ENCODE measurements at regions not wholly inside any gene's neighbourhood (a gene's known extent, or its start where the extent isn't known, plus 50 kb on each side); places are given as distances from the start of the nearest gene placed in this dataset.

DNA sequence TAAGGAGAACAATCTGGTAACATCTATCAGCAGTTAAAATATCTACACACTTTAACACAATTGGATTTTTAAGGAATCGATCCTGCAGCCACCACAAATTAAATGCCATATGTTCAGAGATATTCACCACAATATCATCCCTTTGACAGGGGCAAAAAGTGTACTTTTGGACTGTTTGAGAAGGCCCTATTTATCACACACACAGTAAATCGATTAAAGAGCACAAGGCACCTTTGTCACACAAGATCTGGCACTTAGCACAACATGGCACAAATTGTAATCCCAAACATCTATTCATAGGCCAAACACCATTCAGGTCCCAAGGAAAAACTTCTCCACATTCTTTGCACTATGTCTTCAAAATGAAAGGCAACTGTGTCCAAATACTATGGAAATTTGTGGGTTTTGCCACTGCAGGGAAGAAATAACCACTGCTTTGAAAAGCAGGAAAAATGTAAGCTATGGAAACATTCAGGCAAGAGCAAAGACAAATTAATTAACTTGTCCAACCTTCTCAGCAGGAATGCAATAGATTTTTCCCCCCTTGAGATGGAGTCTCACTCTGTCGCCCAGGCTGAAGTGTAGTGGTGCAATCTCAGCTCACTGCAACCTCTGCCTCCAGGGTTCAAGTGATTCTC lies 282.5 kb upstream of the TMPO start:
- no peak overlapping the region for H3K4me3 ChIP-seq (ENCODE audit: low read depth, low read length, poor library complexity, severe bottlenecking)
- 0 out of 2 replicates have a peak, but pooled peaks cover 4% of the 10 kb centered on the region for H3K9me3 ChIP-seq (ENCODE audit: low read length)
- H3K79me2 ChIP-seq (ENCODE audit: insufficient read depth, low read depth, low read length), result no peaks in the 10 kb centered on the region
- peaks cover 17% of the 10 kb centered on the region for H3K4me1 ChIP-seq (ENCODE audit: insufficient read depth, low read length, poor library complexity, severe bottlenecking)
- no peaks in the 10 kb centered on the region for H3K9me2 ChIP-seq (ENCODE audit: insufficient read depth, low read length)
- intact Hi-C loops (cut with micrococcal nuclease; ENCODE audit: unreplicated experiment), result no loop called here
- H2AFZ ChIP-seq (ENCODE audit: low read length), result peak overlapping the region; percentile 46; the same call in 1 of the 2 replicates
- H3K27ac ChIP-seq (ENCODE audit: low read depth, low read length, poor library complexity, severe bottlenecking), result no peak overlapping the region
- POLR2A ChIA-PET, result interaction anchor here (0.6 to 2.1 kb wide), 3 partner anchors 9 to 41 kb away, joined by 3 to 6 read pairs (median 3); no protein-coding TSS in a partner anchor
- no TSS peak for BruUV-seq (replicated peaks)
- no peak overlapping the region for H3K4me2 ChIP-seq (ENCODE audit: low read length)
- CTCF ChIA-PET (ENCODE audit: unreplicated experiment), result no interaction called here
- no peak for DNase-seq (ENCODE audit: low spot score)
- no peaks in the 10 kb centered on the region for H4K20me1 ChIP-seq (ENCODE audit: insufficient read depth, low read length)
- TF ChIP-seq, protein P1, sequence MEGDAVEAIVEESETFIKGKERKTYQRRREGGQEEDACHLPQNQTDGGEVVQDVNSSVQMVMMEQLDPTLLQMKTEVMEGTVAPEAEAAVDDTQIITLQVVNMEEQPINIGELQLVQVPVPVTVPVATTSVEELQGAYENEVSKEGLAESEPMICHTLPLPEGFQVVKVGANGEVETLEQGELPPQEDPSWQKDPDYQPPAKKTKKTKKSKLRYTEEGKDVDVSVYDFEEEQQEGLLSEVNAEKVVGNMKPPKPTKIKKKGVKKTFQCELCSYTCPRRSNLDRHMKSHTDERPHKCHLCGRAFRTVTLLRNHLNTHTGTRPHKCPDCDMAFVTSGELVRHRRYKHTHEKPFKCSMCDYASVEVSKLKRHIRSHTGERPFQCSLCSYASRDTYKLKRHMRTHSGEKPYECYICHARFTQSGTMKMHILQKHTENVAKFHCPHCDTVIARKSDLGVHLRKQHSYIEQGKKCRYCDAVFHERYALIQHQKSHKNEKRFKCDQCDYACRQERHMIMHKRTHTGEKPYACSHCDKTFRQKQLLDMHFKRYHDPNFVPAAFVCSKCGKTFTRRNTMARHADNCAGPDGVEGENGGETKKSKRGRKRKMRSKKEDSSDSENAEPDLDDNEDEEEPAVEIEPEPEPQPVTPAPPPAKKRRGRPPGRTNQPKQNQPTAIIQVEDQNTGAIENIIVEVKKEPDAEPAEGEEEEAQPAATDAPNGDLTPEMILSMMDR (conservative IDR thresholded peaks at IDR 0.05; ENCODE audit: low read length), result no peak
- TF ChIP-seq EZH2phosphoT487 (IDR thresholded peaks at IDR 0.05; ENCODE audit: borderline replicate concordance, low read depth, low read length), result no peak
- H3K36me3 ChIP-seq (ENCODE audit: insufficient read depth, low read length), result no peaks in the 10 kb centered on the region

DNA sequence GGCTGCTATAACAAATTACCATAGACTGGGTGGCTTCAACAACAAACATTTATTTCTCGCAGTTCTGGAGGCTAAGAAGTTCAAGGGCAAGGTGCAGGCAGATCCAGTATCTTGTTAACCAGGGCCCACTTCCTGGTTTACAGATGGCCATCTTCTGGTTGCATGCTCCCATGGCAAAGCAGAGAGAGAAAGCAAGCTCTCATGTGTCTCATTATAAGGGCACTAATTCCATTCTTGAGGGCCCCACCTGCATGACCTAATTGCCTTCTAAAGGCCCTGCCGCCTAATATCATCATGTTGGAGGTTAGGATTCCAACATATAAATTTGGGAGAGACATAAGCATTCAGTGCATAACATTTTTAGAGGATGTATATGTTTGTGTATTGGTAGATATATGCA lies 280.1 kb upstream of the TMPO start:
- no peak overlapping the region for H3K4me2 ChIP-seq (ENCODE audit: low read length)
- no peaks in the 10 kb centered on the region for H3K9me2 ChIP-seq (ENCODE audit: insufficient read depth, low read length)
- no peaks in the 10 kb centered on the region for H3K36me3 ChIP-seq (ENCODE audit: insufficient read depth, low read length)
- peak overlapping the region; percentile 70; the same call in 1 of the 2 replicates for H2AFZ ChIP-seq (ENCODE audit: low read length)
- 0 out of 2 replicates have a peak, but pooled peaks cover 4% of the 10 kb centered on the region for H3K9me3 ChIP-seq (ENCODE audit: low read length)
- intact Hi-C loops (cut with micrococcal nuclease; ENCODE audit: unreplicated experiment), result no loop called here
- BruUV-seq (replicated peaks), result no TSS peak
- peaks cover 4% of the 10 kb centered on the region for H3K4me1 ChIP-seq (ENCODE audit: insufficient read depth, low read length, poor library complexity, severe bottlenecking)
- H3K79me2 ChIP-seq (ENCODE audit: insufficient read depth, low read depth, low read length), result no peaks in the 10 kb centered on the region
- no peak for TF ChIP-seq EZH2phosphoT487 (IDR thresholded peaks at IDR 0.05; ENCODE audit: borderline replicate concordance, low read depth, low read length)
- TF ChIP-seq, protein P1 (conservative IDR thresholded peaks at IDR 0.05; ENCODE audit: low read length), result no peak
- H3K27ac ChIP-seq (ENCODE audit: low read depth, low read length, poor library complexity, severe bottlenecking), result no peak overlapping the region
- ChIA-PET POLR2A (interaction anchor here (0.7 to 1.4 kb wide), 4 partner anchors 11 to 25 kb away, joined by 3 to 5 read pairs (median 4); no protein-coding TSS in a partner anchor), CTCF (ENCODE audit: unreplicated experiment) (no interaction called here)
- DNase-seq (ENCODE audit: low spot score), result no peak
- no peak overlapping the region for H3K4me3 ChIP-seq (ENCODE audit: low read depth, low read length, poor library complexity, severe bottlenecking)
- no peaks in the 10 kb centered on the region for H4K20me1 ChIP-seq (ENCODE audit: insufficient read depth, low read length)

- Histone ChIP-seq H3K79me2 (ENCODE audit: insufficient read depth, low read depth, low read length) (no peaks in the 10 kb centered on the region), H4K20me1 (ENCODE audit: insufficient read depth, low read length) (no peaks in the 10 kb centered on the region), H3K4me3 (ENCODE audit: low read depth, low read length, poor library complexity, severe bottlenecking) (no peak overlapping the region), H3K4me1 (ENCODE audit: insufficient read depth, low read length, poor library complexity, severe bottlenecking) (peaks cover 17% of the 10 kb centered on the region), H3K36me3 (ENCODE audit: insufficient read depth, low read length) (no peaks in the 10 kb centered on the region), H2AFZ (ENCODE audit: low read length) (peak overlapping the region; percentile 43; the same call in 1 of the 2 replicates), H3K9me2 (ENCODE audit: insufficient read depth, low read length) (no peaks in the 10 kb centered on the region), H3K4me2 (ENCODE audit: low read length) (no peak overlapping the region; the same call in 1 of the 2 replicates), H3K9me3 (ENCODE audit: low read length) (peaks cover 10% of the 10 kb centered on the region; the same call in 1 of the 2 replicates), H3K27ac (ENCODE audit: low read depth, low read length, poor library complexity, severe bottlenecking) (no peak overlapping the region)
- no peak for DNase-seq (ENCODE audit: low spot score)
- TF ChIP-seq, protein P1 (conservative IDR thresholded peaks at IDR 0.05; ENCODE audit: low read length), result no peak
- no peak for TF ChIP-seq EZH2phosphoT487 (IDR thresholded peaks at IDR 0.05; ENCODE audit: borderline replicate concordance, low read depth, low read length)
- POLR2A ChIA-PET, result interaction anchor here (0.8 to 2.8 kb wide), 5 partner anchors 9 to 47 kb away, joined by 3 to 10 read pairs (median 3); no protein-coding TSS in a partner anchor
- BruUV-seq (replicated peaks), result no TSS peak
- CTCF ChIA-PET (ENCODE audit: unreplicated experiment), result no interaction called here
- intact Hi-C loops (cut with micrococcal nuclease; ENCODE audit: unreplicated experiment), result no loop called here
Measured at GRCh38 chr12:98238515-98239130, 276.8 kb upstream of the TMPO start.
